ENCODE measurements at regions not wholly inside any gene's neighbourhood (a gene's known extent, or its start where the extent isn't known, plus 50 kb on each side); places are given as distances from the start of the nearest gene placed in this dataset.

DNA sequence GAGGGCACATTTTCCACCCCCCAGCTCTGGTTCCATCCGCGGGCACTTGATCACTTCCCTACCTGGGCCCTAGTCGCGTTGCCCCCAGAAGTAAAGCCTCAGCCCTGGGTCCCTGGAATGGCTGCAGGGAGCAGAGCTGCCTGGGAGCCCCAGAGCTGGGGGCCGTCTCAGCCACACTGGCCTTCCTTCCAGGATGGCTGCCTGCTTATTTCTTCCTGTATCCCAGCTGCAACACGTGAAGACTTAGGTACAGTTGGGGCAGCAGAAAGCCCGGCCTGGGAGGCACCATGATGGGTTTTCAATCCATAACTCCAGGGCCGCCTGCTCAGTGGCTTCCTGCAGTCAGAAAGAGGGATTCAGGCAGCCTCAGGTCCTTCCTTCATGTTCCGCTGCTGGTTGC is 232.3 kb downstream of the IRX2 start:
- no peak for ATAC-seq
- intact Hi-C loops (cut with DNase I), result no loop called here
- Histone ChIP-seq H3K4me1 (no peaks in the 10 kb centered on the region), H3K27me3 (no peaks in the 10 kb centered on the region), H3K36me3 (no peaks in the 10 kb centered on the region), H3K27ac (no peak overlapping the region), H3K4me3 (no peak overlapping the region), H3K9me3 (no peaks in the 10 kb centered on the region)
- TF ChIP-seq CTCF (IDR thresholded peaks at IDR 0.05), result no peak
- no peak for DNase-seq

DNA sequence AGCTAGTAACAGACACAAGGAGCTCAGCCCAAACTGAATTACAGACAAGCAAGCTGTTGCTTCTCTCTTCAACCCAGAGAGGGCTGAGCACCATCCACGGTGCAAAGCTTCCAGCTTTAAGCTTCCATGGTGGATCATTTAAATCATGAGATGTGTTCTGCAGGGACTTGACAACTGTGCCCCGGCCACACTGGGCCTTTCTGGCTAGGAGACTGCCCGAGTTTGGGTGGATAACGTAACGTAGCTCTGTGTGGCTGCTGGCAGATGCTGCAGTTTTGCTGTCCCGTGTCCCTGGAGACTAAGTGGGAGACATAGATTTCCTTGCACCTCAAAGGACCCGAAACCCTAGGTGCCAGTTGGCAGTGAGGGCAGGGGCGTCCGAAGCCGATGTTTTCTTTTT is 234.0 kb downstream of the IRX2 start:
- H3K4me3 ChIP-seq, result no peak overlapping the region
- no peak overlapping the region for H3K27ac ChIP-seq
- no peaks in the 10 kb centered on the region for H3K36me3 ChIP-seq
- intact Hi-C loops (cut with DNase I), result no loop called here
- H3K9me3 ChIP-seq, result no peaks in the 10 kb centered on the region
- TF ChIP-seq CTCF (IDR thresholded peaks at IDR 0.05), result no peak
- DNase-seq, result no peak
- ATAC-seq, result no peak
- no peaks in the 10 kb centered on the region for H3K4me1 ChIP-seq
- no peaks in the 10 kb centered on the region for H3K27me3 ChIP-seq

GRCh38 chr5:2515180-2515764 is 236.2 kb downstream of the IRX2 start:
- no peaks in the 10 kb centered on the region for H3K4me1 ChIP-seq
- H3K27me3 ChIP-seq, result no peaks in the 10 kb centered on the region
- no peak for TF ChIP-seq CTCF (IDR thresholded peaks at IDR 0.05)
- DNase-seq, result no peak
- H3K4me3 ChIP-seq, result no peak overlapping the region
- H3K9me3 ChIP-seq, result no peaks in the 10 kb centered on the region
- no peak overlapping the region for H3K27ac ChIP-seq
- H3K36me3 ChIP-seq, result no peaks in the 10 kb centered on the region
- no peak for ATAC-seq
- intact Hi-C loops (cut with DNase I), result no loop called here

GRCh38 chr5:2514484-2514883 is 237.0 kb downstream of the IRX2 start:
- Histone ChIP-seq H3K27ac (no peak overlapping the region), H3K36me3 (no peaks in the 10 kb centered on the region), H3K4me3 (no peak overlapping the region), H3K27me3 (no peaks in the 10 kb centered on the region), H3K9me3 (no peaks in the 10 kb centered on the region), H3K4me1 (no peaks in the 10 kb centered on the region)
- no peak for TF ChIP-seq CTCF (IDR thresholded peaks at IDR 0.05)
- no peak for ATAC-seq
- intact Hi-C loops (cut with DNase I), result no loop called here
- no peak for DNase-seq

DNA sequence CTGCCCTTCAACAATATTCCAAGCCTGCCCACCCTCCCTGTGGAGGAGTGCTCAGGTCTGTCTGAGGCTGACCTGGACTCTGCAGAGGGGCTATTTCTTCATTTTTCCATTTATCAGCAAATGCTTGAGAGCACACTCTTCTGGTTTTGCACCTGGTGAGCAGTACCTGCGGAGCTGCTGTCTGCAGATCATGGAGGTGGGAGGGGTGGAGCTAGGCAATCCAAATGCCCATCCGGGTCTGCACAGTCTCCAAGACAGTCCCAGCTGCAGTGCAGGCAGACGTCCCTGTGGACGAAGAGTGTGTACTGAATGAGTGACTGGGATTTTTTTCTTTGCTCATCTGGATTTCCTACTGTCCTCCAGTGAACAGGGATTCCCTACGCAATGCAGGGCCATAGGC is 239.8 kb downstream of the IRX2 start:
- H3K4me1 ChIP-seq, result no peaks in the 10 kb centered on the region
- intact Hi-C loops (cut with DNase I), result no loop called here
- H3K36me3 ChIP-seq, result no peaks in the 10 kb centered on the region
- no peak for TF ChIP-seq CTCF (IDR thresholded peaks at IDR 0.05)
- no peak overlapping the region for H3K27ac ChIP-seq
- no peak for ATAC-seq
- H3K4me3 ChIP-seq, result no peak overlapping the region
- no peak for DNase-seq
- no peaks in the 10 kb centered on the region for H3K9me3 ChIP-seq
- H3K27me3 ChIP-seq, result no peaks in the 10 kb centered on the region

DNA sequence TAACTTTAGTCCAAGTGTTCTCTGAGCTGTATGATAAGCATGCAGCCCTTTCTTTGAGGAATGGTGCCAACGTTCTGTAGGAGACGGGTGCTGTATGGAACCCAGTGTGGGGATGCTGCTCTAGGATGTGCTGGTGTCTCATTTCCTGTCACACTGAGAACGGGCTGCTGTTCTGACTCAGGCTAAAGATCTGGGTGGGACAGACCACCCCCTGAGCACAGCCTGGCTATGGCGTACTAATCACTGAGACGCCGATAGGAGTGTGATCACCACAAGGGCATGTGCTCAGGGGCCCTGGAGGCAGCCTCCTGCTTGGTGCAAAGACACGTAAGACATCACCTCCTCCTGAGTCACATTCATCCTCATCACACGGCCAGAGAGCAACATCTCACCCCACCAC is 240.4 kb downstream of the IRX2 start:
- no peaks in the 10 kb centered on the region for H3K4me1 ChIP-seq
- ATAC-seq (no peak), DNase-seq (no peak)
- TF ChIP-seq CTCF (IDR thresholded peaks at IDR 0.05), result no peak
- no peak overlapping the region for H3K27ac ChIP-seq
- H3K36me3 ChIP-seq, result no peaks in the 10 kb centered on the region
- no peak overlapping the region for H3K4me3 ChIP-seq
- no peaks in the 10 kb centered on the region for H3K27me3 ChIP-seq
- intact Hi-C loops (cut with DNase I), result no loop called here
- no peaks in the 10 kb centered on the region for H3K9me3 ChIP-seq

Data from upper lobe of right lung (tissue), 1 donor.